ENCODE measurements at regions not wholly inside any gene's neighbourhood (a gene's known extent, or its start where the extent isn't known, plus 50 kb on each side); places are given as distances from the start of the nearest gene placed in this dataset.

DNA sequence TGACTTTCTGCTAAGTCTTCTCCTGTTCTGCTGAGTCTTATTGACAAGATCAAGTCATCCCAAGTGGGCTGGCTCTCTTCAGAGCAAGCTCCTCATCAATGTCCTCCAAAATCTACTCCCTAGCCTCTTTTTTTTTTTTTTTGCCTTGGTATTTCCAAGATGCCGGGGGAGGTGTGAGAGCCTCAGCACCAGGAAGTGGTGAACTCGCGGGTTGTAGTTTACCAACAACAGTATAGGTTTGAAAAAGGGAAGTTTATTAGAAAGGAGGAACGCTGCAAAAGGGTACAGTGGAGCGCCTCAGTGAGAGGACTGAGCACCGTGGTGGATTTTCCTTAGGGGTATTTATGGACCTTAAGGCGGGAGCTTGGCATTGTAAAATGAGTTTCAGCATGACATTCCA is 94.3 kb upstream of the SGO1 start:
- TF ChIP-seq, protein P1, sequence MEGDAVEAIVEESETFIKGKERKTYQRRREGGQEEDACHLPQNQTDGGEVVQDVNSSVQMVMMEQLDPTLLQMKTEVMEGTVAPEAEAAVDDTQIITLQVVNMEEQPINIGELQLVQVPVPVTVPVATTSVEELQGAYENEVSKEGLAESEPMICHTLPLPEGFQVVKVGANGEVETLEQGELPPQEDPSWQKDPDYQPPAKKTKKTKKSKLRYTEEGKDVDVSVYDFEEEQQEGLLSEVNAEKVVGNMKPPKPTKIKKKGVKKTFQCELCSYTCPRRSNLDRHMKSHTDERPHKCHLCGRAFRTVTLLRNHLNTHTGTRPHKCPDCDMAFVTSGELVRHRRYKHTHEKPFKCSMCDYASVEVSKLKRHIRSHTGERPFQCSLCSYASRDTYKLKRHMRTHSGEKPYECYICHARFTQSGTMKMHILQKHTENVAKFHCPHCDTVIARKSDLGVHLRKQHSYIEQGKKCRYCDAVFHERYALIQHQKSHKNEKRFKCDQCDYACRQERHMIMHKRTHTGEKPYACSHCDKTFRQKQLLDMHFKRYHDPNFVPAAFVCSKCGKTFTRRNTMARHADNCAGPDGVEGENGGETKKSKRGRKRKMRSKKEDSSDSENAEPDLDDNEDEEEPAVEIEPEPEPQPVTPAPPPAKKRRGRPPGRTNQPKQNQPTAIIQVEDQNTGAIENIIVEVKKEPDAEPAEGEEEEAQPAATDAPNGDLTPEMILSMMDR (IDR thresholded peaks at IDR 0.05 in 8 of 11, conservative IDR thresholded peaks at IDR 0.05 in 3 of 11): no peak
- no peak for TF ChIP-seq POLR2AphosphoS5 (IDR thresholded peaks at IDR 0.05)

All from spleen (tissue), 7 donors.